ENCODE measurements at regions not wholly inside any gene's neighbourhood (a gene's known extent, or its start where the extent isn't known, plus 50 kb on each side); places are given as distances from the start of the nearest gene placed in this dataset.
"Not testable (repeated sequence)": the region's sequence is repeated elsewhere in the genome, so short reads cannot be mapped to it uniquely, and the experiment has no call there.

DNA sequence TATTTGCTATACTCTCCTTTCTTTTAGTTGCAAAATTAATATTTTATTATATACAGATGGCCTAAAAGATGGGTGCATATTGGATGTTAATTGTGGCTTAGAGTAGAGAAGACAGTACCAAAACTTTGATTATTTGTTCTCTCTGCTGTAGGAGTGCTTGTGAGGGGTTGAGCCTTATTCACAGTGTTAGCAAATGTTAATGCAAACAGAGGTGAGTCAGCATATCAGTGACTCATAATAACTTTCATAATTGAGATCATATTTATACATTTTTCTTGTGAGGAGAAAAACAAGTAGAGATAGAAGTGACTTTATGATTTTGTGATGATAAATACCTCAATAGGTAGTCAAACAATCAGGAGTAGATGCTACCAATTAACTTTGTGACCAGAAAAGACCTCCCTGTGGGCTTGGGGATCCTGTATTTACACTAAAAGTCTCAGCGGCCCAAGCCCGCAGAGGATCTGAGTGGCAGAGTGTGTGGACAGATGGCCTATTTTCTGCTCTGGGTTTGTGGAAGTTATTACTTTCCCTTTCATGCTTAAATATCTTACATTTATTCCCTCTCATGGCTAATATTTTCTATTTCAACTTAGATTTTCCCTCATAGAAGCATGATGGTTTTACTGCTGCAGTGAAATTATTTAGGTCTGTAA, 226.5 kb downstream of the TAF11L14 start:
- no peaks in the 10 kb centered on the region for H3K36me3 Mint-ChIP-seq (ENCODE audit: low read depth)
- intact Hi-C loops (cut with micrococcal nuclease) = no loop called here
- no peak for DNase-seq
- no peak overlapping the region for H3K27ac Mint-ChIP-seq
- no peak overlapping the region for H3K4me3 Mint-ChIP-seq
- no peaks in the 10 kb centered on the region for H3K4me1 Mint-ChIP-seq
- H3K9me3 Mint-ChIP-seq = no peaks in the 10 kb centered on the region
- no peaks in the 10 kb centered on the region for H3K27me3 Mint-ChIP-seq

- H3K27me3 Mint-ChIP-seq; H3K9me3 Mint-ChIP-seq; DNase-seq; intact Hi-C loops (cut with micrococcal nuclease); H3K36me3 Mint-ChIP-seq (ENCODE audit: low read depth); H3K27ac Mint-ChIP-seq; H3K4me3 Mint-ChIP-seq; H3K4me1 Mint-ChIP-seq: not testable (repeated sequence)
These were observed 230.6 kb downstream of the TAF11L14 start for GRCh38 chr5:17864903-17865302.

DNA sequence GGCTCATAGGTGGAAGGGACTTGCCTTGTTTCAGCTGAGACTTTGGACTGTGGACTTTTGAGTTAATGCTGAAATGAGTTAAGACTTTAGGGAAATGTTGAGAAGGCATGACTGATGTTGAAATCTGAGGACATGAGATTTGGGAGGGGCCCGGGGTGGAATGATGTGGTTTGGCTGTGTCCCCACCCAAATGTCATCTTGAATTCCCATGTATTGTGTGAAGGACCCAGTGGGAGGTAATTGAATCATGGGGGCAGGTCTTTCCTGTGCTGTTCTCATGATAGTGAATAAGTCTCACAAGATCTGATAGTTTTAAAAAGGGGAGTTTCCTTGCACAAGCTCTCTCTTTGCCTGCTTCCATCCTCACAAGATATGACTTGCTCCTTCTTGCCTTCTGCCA, 231.7 kb downstream of the TAF11L14 start:
- H3K4me3 Mint-ChIP-seq; intact Hi-C loops (cut with micrococcal nuclease); DNase-seq; H3K27ac Mint-ChIP-seq; H3K27me3 Mint-ChIP-seq; H3K4me1 Mint-ChIP-seq; H3K36me3 Mint-ChIP-seq (ENCODE audit: low read depth); H3K9me3 Mint-ChIP-seq: not testable (repeated sequence)

- H3K36me3 Mint-ChIP-seq (ENCODE audit: low read depth) = no peaks in the 10 kb centered on the region
- no peak for DNase-seq
- H3K4me1 Mint-ChIP-seq = no peaks in the 10 kb centered on the region
- no peak overlapping the region for H3K27ac Mint-ChIP-seq
- no peaks in the 10 kb centered on the region for H3K9me3 Mint-ChIP-seq
- intact Hi-C loops (cut with micrococcal nuclease) = no loop called here
- H3K27me3 Mint-ChIP-seq = no peaks in the 10 kb centered on the region
- H3K4me3 Mint-ChIP-seq = no peak overlapping the region
These were observed 237.9 kb downstream of the TAF11L14 start for GRCh38 chr5:17872204-17872603.

DNA sequence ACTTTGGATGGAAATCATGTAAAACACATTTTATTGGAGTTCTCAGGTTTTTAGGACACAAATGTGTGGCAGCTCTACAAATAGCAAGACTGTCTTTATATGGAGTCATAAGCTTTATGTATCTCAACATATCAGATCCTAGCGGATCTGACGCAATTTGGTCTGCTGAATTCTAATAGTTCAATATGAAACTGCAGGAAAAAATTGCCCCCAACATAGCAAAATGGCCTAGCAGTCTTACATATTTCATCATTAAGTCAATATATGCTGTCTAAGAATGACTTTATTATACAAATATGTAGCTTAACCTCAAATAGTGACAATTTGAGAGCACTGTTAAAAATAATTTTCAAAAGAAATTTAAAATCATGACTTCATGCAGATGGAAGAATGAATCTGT, 244.3 kb downstream of the TAF11L14 start:
- no peak overlapping the region for H3K27ac Mint-ChIP-seq
- no peak for DNase-seq
- H3K4me3 Mint-ChIP-seq = no peak overlapping the region
- H3K4me1 Mint-ChIP-seq = no peaks in the 10 kb centered on the region
- intact Hi-C loops (cut with micrococcal nuclease) = no loop called here
- no peaks in the 10 kb centered on the region for H3K9me3 Mint-ChIP-seq
- H3K36me3 Mint-ChIP-seq (ENCODE audit: low read depth) = no peaks in the 10 kb centered on the region
- no peaks in the 10 kb centered on the region for H3K27me3 Mint-ChIP-seq

GRCh38 chr5:17879276-17879675, 245.0 kb downstream of the TAF11L14 start:
- no peak for DNase-seq
- Mint-ChIP-seq H3K27ac (no peak overlapping the region), H3K4me3 (no peak overlapping the region), H3K36me3 (ENCODE audit: low read depth) (no peaks in the 10 kb centered on the region), H3K9me3 (no peaks in the 10 kb centered on the region), H3K4me1 (no peaks in the 10 kb centered on the region), H3K27me3 (no peaks in the 10 kb centered on the region)
- intact Hi-C loops (cut with micrococcal nuclease) = no loop called here

DNA sequence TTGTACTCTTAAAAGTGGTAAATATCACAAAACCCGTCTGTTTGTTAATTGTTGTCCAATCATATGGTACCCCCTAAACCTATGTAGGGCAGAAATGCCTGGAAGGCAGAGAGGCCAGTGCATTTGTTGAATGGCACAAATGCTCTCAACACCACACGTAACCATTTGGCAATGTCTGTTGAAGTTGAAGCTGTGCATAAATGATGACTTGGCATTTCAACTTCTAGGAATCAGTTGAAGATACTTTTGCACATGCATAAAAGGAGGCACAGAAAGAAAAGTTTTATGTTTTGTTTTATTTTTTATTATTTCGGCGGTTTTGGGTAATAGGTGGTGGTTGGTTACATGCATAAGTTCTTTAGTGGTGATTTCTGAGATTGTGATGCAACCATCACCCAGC, 246.6 kb downstream of the TAF11L14 start:
- no peak for DNase-seq
- H3K4me1 Mint-ChIP-seq = no peaks in the 10 kb centered on the region
- H3K4me3 Mint-ChIP-seq = no peak overlapping the region
- H3K27me3 Mint-ChIP-seq = no peaks in the 10 kb centered on the region
- H3K27ac Mint-ChIP-seq = no peak overlapping the region
- no peaks in the 10 kb centered on the region for H3K36me3 Mint-ChIP-seq (ENCODE audit: low read depth)
- H3K9me3 Mint-ChIP-seq = peaks cover 6% of the 10 kb centered on the region
- intact Hi-C loops (cut with micrococcal nuclease) = no loop called here

DNA sequence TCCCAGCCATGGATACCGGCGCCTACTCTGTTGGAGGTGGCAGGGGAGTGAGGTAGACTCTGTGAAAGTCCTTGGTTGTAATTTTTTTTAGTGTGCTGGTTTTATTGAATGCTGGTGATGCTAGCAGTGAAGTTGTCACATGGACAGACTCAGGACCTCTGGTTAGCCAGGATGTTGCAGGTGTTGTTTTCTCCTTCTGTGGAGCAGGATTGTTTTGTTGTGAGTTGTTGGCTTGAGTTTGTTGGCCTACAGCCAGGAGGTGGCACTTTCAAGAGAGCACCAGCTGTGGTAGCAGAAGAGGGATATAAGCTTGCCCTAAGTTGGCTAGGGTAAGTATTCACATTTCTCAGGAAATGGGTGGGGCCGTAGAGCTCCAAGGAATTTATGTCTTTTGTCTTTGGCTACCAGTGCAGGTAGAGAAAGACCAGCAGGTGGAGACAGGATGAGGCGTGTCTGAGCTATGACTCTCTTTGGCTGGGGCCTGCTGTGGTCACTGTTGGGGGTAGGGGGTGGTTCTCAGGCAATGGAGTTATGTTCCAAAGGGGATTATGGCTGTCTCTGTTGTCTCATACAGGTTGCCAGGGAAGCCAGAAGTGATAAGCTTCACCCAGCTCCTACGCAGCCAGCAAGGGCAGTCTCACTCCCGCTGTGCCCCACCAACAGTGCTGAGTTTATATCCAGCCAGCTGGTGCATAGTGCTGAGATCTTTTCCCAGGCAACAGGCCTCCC, 248.7 kb downstream of the TAF11L14 start:
- Mint-ChIP-seq H3K27ac (no peak overlapping the region), H3K4me1 (no peaks in the 10 kb centered on the region), H3K9me3 (peaks cover 10% of the 10 kb centered on the region), H3K27me3 (no peaks in the 10 kb centered on the region), H3K36me3 (ENCODE audit: low read depth) (no peaks in the 10 kb centered on the region), H3K4me3 (no peak overlapping the region)
- intact Hi-C loops (cut with micrococcal nuclease) = no loop called here
- no peak for DNase-seq

- no peaks in the 10 kb centered on the region for H3K27me3 Mint-ChIP-seq
- H3K4me1 Mint-ChIP-seq = no peaks in the 10 kb centered on the region
- intact Hi-C loops (cut with micrococcal nuclease) = no loop called here
- H3K9me3 Mint-ChIP-seq = peaks cover 13% of the 10 kb centered on the region
- no peak for DNase-seq
- no peak overlapping the region for H3K27ac Mint-ChIP-seq
- no peak overlapping the region for H3K4me3 Mint-ChIP-seq
- H3K36me3 Mint-ChIP-seq (ENCODE audit: low read depth) = no peaks in the 10 kb centered on the region
These were observed 253.9 kb downstream of the TAF11L14 start for GRCh38 chr5:17888155-17888554.

GRCh38 chr5:17890501-17890900, 256.2 kb downstream of the TAF11L14 start:
- H3K27me3 Mint-ChIP-seq = no peaks in the 10 kb centered on the region
- H3K36me3 Mint-ChIP-seq (ENCODE audit: low read depth) = no peaks in the 10 kb centered on the region
- no peak overlapping the region for H3K27ac Mint-ChIP-seq
- no peaks in the 10 kb centered on the region for H3K4me1 Mint-ChIP-seq
- H3K9me3 Mint-ChIP-seq = peaks cover 7% of the 10 kb centered on the region
- no peak for DNase-seq
- H3K4me3 Mint-ChIP-seq = no peak overlapping the region
- intact Hi-C loops (cut with micrococcal nuclease) = no loop called here

- no peak for DNase-seq
- H3K4me3 Mint-ChIP-seq = no peak overlapping the region
- peaks cover 6% of the 10 kb centered on the region for H3K9me3 Mint-ChIP-seq
- no peaks in the 10 kb centered on the region for H3K27me3 Mint-ChIP-seq
- no peak overlapping the region for H3K27ac Mint-ChIP-seq
- H3K36me3 Mint-ChIP-seq (ENCODE audit: low read depth) = no peaks in the 10 kb centered on the region
- intact Hi-C loops (cut with micrococcal nuclease) = no loop called here
- no peaks in the 10 kb centered on the region for H3K4me1 Mint-ChIP-seq
These were observed 257.6 kb downstream of the TAF11L14 start for GRCh38 chr5:17891881-17892280.

- Mint-ChIP-seq H3K4me3 (no peak overlapping the region), H3K27me3 (no peaks in the 10 kb centered on the region), H3K27ac (no peak overlapping the region), H3K4me1 (no peaks in the 10 kb centered on the region), H3K36me3 (ENCODE audit: low read depth) (no peaks in the 10 kb centered on the region), H3K9me3 (peaks cover 3% of the 10 kb centered on the region)
- intact Hi-C loops (cut with micrococcal nuclease) = no loop called here
- DNase-seq = no peak
These were observed 258.9 kb downstream of the TAF11L14 start for GRCh38 chr5:17893026-17893635.

GRCh38 chr5:17895288-17896033, 261.2 kb downstream of the TAF11L14 start:
- intact Hi-C loops (cut with micrococcal nuclease) = no loop called here
- H3K9me3 Mint-ChIP-seq = peaks cover 1% of the 10 kb centered on the region

DNA sequence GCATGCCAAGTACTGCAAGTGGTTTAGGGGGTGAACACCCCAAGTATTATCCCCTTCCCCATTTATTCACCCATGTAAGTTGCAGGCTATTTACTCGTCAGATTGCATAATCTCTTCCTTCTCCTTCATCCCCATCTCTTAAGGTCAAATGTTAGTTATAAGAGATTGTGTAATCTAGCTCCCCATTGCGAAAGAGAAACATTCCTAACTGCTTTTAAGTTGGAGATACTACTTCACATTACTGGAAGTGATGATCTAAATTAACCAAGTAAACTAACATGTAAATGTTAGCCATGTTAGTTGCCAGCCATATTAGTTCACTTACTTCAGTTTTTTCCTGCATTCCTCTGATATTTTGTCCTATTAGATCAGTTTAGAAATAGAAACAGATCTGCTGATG, 262.3 kb downstream of the TAF11L14 start:
- Mint-ChIP-seq H3K36me3 (ENCODE audit: low read depth) (no peaks in the 10 kb centered on the region), H3K27me3 (no peaks in the 10 kb centered on the region)

More at GRCh38 chr5:17895288-17896033, 261.2 kb downstream of the TAF11L14 start:
- no peaks in the 10 kb centered on the region for H3K4me1 Mint-ChIP-seq
- H3K27ac Mint-ChIP-seq = no peak overlapping the region
- H3K27me3 Mint-ChIP-seq = no peaks in the 10 kb centered on the region
- H3K36me3 Mint-ChIP-seq (ENCODE audit: low read depth) = no peaks in the 10 kb centered on the region
- no peak overlapping the region for H3K4me3 Mint-ChIP-seq
- no peak for DNase-seq

More for the DNA sequence above, 262.3 kb downstream of the TAF11L14 start:
- H3K9me3 Mint-ChIP-seq = no peaks in the 10 kb centered on the region
- intact Hi-C loops (cut with micrococcal nuclease) = no loop called here
- no peaks in the 10 kb centered on the region for H3K4me1 Mint-ChIP-seq
- DNase-seq = no peak
- H3K4me3 Mint-ChIP-seq = no peak overlapping the region
- H3K27ac Mint-ChIP-seq = no peak overlapping the region

All from activated CD4-positive, alpha-beta T cell treated with anti-CD3 and anti-CD28 coated beads, Interleukin-2, amount 10 ng/mL, durations not matched to agents 24 days and 14 days (primary cell).